Hepatocyte (in vitro differentiated cells): ENCODE measurements at regions not wholly inside any gene's neighbourhood (a gene's known extent, or its start where the extent isn't known, plus 50 kb on each side); places are given as distances from the start of the nearest gene placed in this dataset.

Experiments used
- EZH2phosphoT487 ChIP-seq: fragments of 200-600 bp; sonication (generic); IDR thresholded peaks from one replicate; pipeline ENCODE4 v1.6.1; 2018; ENCODE audit warnings: antibody characterized with exemption, mild to moderate bottlenecking, low read depth, moderate library complexity; ENCODE audit not compliant: unreplicated experiment, severe bottlenecking
- TF ChIP-seq, protein P1 (sequence below): fragments of 200-600 bp; sonication (generic); IDR thresholded peaks from 2 replicates; pipeline ENCODE4 v1.5.1; 2016; ENCODE audit warnings: antibody characterized with exemption, mild to moderate bottlenecking; ENCODE audit not compliant: poor library complexity

DNA sequence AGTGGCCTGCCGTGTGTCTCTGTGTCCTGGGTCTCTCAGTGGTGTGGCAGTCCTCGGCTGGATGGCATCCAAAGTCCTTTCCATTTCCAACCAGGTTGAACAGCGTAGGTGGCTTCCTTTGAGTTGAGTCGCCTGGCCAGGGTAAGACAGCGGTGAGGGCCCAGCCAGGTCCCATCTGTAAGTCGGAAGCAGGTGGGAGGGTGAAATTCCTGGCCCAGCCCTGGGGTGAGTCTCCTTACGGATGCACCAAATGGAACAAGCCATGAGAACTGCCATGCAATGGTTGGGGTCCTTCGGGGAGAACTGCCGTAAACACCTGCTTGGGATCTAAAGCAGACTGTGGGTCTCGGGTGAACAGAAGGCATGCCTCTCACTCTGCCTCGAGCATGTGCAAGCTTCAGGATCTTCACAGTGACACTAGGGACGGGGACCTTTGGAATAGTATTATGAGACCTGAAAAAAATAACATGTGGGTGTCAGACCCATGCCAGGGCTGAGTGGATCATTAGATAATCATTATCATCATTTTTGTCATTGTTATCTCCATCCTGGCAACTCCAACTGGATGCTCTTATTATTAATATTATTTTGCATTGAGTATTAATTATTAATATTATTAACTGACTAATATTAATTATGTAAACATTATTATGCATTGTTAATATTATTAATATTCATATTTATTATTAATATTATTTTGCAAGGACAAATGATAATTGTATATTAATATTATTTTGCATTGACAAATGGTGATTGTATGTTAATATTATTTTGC, 57.7 kb upstream of the LINC01488 start:
- TF ChIP-seq, protein P1, sequence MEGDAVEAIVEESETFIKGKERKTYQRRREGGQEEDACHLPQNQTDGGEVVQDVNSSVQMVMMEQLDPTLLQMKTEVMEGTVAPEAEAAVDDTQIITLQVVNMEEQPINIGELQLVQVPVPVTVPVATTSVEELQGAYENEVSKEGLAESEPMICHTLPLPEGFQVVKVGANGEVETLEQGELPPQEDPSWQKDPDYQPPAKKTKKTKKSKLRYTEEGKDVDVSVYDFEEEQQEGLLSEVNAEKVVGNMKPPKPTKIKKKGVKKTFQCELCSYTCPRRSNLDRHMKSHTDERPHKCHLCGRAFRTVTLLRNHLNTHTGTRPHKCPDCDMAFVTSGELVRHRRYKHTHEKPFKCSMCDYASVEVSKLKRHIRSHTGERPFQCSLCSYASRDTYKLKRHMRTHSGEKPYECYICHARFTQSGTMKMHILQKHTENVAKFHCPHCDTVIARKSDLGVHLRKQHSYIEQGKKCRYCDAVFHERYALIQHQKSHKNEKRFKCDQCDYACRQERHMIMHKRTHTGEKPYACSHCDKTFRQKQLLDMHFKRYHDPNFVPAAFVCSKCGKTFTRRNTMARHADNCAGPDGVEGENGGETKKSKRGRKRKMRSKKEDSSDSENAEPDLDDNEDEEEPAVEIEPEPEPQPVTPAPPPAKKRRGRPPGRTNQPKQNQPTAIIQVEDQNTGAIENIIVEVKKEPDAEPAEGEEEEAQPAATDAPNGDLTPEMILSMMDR: no peak
- no peak for TF ChIP-seq EZH2phosphoT487
